Astrocyte of the cerebellum (primary cell): ENCODE measurements at regions not wholly inside any gene's neighbourhood (a gene's known extent, or its start where the extent isn't known, plus 50 kb on each side); places are given as distances from the start of the nearest gene placed in this dataset.
"Not testable (repeated sequence)": the region's sequence is repeated elsewhere in the genome, so short reads cannot be mapped to it uniquely, and the experiment has no call there.

Experiments used
- DNase-seq: peaks from one replicate; pipeline ENCODE4 v3.0.0-alpha.2; 2011; ENCODE audit warnings: low read depth
- H3K4me3 ChIP-seq: 2 replicates; pipeline ENCODE4 v1.5.1; 2011; ENCODE audit warnings: mild to moderate bottlenecking, low read depth, low read length, moderate library complexity
- CTCF ChIP-seq: IDR thresholded peaks from 2 replicates; pipeline ENCODE4 v1.5.1; 2012; ENCODE audit warnings: low read length, low read depth, moderate library complexity, mild to moderate bottlenecking; ENCODE audit errors: missing control alignments
- in situ Hi-C: cut with HindIII; loops from 2 replicates; pipeline ENCODE4 v1.10.0; 2017; ENCODE audit warnings: low sequenced_read_pairs

- peak; percentile 84 for DNase-seq
These were observed 176.3 kb upstream of the TMEM45B start for GRCh38 chr11:129639300-129639699.

GRCh38 chr11:129640671-129641070 lies 175.0 kb upstream of the TMEM45B start:
- in situ Hi-C loops = no loop called here
- DNase-seq = no peak
- TF ChIP-seq CTCF = no peak
- no peak overlapping the region for H3K4me3 ChIP-seq

More at GRCh38 chr11:129639300-129639699, 176.3 kb upstream of the TMEM45B start:
- no peak for TF ChIP-seq CTCF
- in situ Hi-C loops = no loop called here
- no peak overlapping the region for H3K4me3 ChIP-seq

- no peak for TF ChIP-seq CTCF
- no peak overlapping the region for H3K4me3 ChIP-seq
- no peak for DNase-seq
- in situ Hi-C loops = no loop called here
These were observed 172.5 kb upstream of the TMEM45B start for GRCh38 chr11:129643031-129643721.

GRCh38 chr11:129644326-129644725 lies 171.3 kb upstream of the TMEM45B start:
- TF ChIP-seq CTCF = no peak
- no peak overlapping the region for H3K4me3 ChIP-seq
- in situ Hi-C loops = no loop called here
- peak; percentile 27 for DNase-seq

- DNase-seq = no peak
These were observed 169.7 kb upstream of the TMEM45B start for GRCh38 chr11:129645943-129646342.

GRCh38 chr11:129650044-129650443 lies 165.6 kb upstream of the TMEM45B start:
- in situ Hi-C loops, H3K4me3 ChIP-seq, DNase-seq: not testable (repeated sequence)

More at GRCh38 chr11:129645943-129646342, 169.7 kb upstream of the TMEM45B start:
- TF ChIP-seq CTCF = no peak
- H3K4me3 ChIP-seq = no peak overlapping the region
- in situ Hi-C loops = no loop called here

GRCh38 chr11:129652835-129653234 lies 162.8 kb upstream of the TMEM45B start:
- no peak for TF ChIP-seq CTCF
- DNase-seq = peak; percentile 75
- no peak overlapping the region for H3K4me3 ChIP-seq
- in situ Hi-C loops = no loop called here
